SK-N-SH (cell line): ENCODE measurements at regions not wholly inside any gene's neighbourhood (a gene's known extent, or its start where the extent isn't known, plus 50 kb on each side); places are given as distances from the start of the nearest gene placed in this dataset.

ENCODE experiments used
- CTCF ChIA-PET: fragments of 300-600, 350-600 bp; formaldehyde crosslinking; extraction: SDS; loops from one replicate; lab custom pipeline; 2021; lab: Yijun Ruan, JAX
- POLR2A ChIA-PET: fragments of 350-600 bp; sonication (Branson Sonifier 250); formaldehyde crosslinking; extraction: SDS; loops from one replicate; lab custom pipeline; 2020; ENCODE audit warnings: antibody characterized with exemption, inconsistent platforms; lab: Yijun Ruan, JAX
- DNase-seq: peaks from one replicate; pipeline ENCODE4 v3.0.0; 2012
- H2AFZ ChIP-seq: fragments of 200-600 bp; sonication (generic); 2 replicates; pipeline ENCODE4 v1.8.1; 2016; ENCODE audit warnings: antibody characterized with exemption, mild to moderate bottlenecking, low read depth
- H3F3A ChIP-seq: fragments of 200-600 bp; sonication (generic); replicated peaks from 2 replicates; pipeline ENCODE3; 2016; ENCODE audit warnings: antibody characterized with exemption, mild to moderate bottlenecking; ENCODE audit not compliant: insufficient read depth
- H3K27ac ChIP-seq, 2 experiments: fragments of 200-500 bp in 1 of 2; fragments of 200-600 bp in 1 of 2; sonication (Bioruptor generic) in 1 of 2; sonication (generic), shearing (Covaris generic) in 1 of 2; 2 replicates each; pipeline versions ENCODE4 v1.5.1 to v1.6.1; 2014 to 2016; ENCODE audit warnings: low read depth in 2 of 2, inconsistent platforms in 1 of 2, low read length in 1 of 2, mild to moderate bottlenecking in 1 of 2, mixed read lengths in 1 of 2
- H3K27me3 ChIP-seq: fragments of 200-600 bp; sonication (generic), shearing (Covaris generic); 2 replicates; pipeline ENCODE4 v1.6.1; 2016; ENCODE audit warnings: mixed run types; ENCODE audit not compliant: insufficient read depth
- H3K36me3 ChIP-seq, 2 experiments: fragments of 200-500 bp in 1 of 2; fragments of 200-600 bp in 1 of 2; sonication (Bioruptor generic) in 1 of 2; sonication (generic) in 1 of 2; replicated peaks in 1 of 2; 2 replicates each; pipeline versions ENCODE3 to v1.5.1; 2014 to 2016; ENCODE audit warnings: low read length in 1 of 2, mild to moderate bottlenecking in 1 of 2; ENCODE audit not compliant: insufficient read depth in 2 of 2, control insufficient read depth in 1 of 2
- H3K4me1 ChIP-seq, 2 experiments: fragments of 200-500 bp in 1 of 2; fragments of 200-600 bp in 1 of 2; sonication (Bioruptor generic) in 1 of 2; sonication (generic), shearing (Covaris generic) in 1 of 2; 2 replicates each; pipeline versions ENCODE4 v1.5.1 to v1.6.1; 2014 to 2016; ENCODE audit warnings: low read depth in 1 of 2, low read length in 1 of 2, mixed run types in 1 of 2; ENCODE audit not compliant: insufficient read depth in 2 of 2, control insufficient read depth in 1 of 2
- H3K4me2 ChIP-seq: fragments of 200-600 bp; sonication (generic), shearing (Covaris generic); 2 replicates; pipeline ENCODE4 v1.6.1; 2017; ENCODE audit warnings: mixed run types
- H3K4me3 ChIP-seq, 2 experiments: fragments of 200-500 bp in 1 of 2; fragments of 200-600 bp in 1 of 2; sonication (Bioruptor generic) in 1 of 2; sonication (generic), shearing (Covaris generic) in 1 of 2; 2 replicates each; pipeline versions ENCODE4 v1.5.1 to v1.8.1; 2014 to 2016; ENCODE audit warnings: low read depth in 2 of 2, inconsistent platforms in 1 of 2, low read length in 1 of 2, mild to moderate bottlenecking in 1 of 2, mixed read lengths in 1 of 2, moderate library complexity in 1 of 2
- H3K79me2 ChIP-seq: fragments of 200-600 bp; sonication (generic); 2 replicates; pipeline ENCODE4 v1.8.1; 2017; ENCODE audit warnings: mild to moderate bottlenecking; ENCODE audit not compliant: insufficient read depth
- H3K9ac ChIP-seq: fragments of 200-600 bp; sonication (generic); 2 replicates; pipeline ENCODE4 v1.6.1; 2017; ENCODE audit warnings: mixed run types
- H3K9me2 ChIP-seq: fragments of 200-600 bp; sonication (generic); 2 replicates; pipeline ENCODE4 v1.6.1; 2017; ENCODE audit warnings: mixed run types
- H3K9me3 ChIP-seq: fragments of 200-600 bp; sonication (generic); 2 replicates; pipeline ENCODE4 v1.6.1; 2017; ENCODE audit warnings: mixed run types, mild to moderate bottlenecking, moderate library complexity
- H4K20me1 ChIP-seq: fragments of 200-600 bp; sonication (generic); 2 replicates; pipeline ENCODE4 v1.6.1; 2017; ENCODE audit warnings: mild to moderate bottlenecking, mixed run types; ENCODE audit not compliant: insufficient read depth
- CHD2 ChIP-seq: fragments of 150-350 bp; IDR thresholded peaks from 2 replicates; pipeline ENCODE4 v1.6.1; 2018; ENCODE audit warnings: low read length; ENCODE audit not compliant: partially characterized antibody
- ELF1 ChIP-seq: IDR thresholded peaks from 2 replicates; pipeline ENCODE4 v1.4.0; 2012
- EP300 ChIP-seq, 2 experiments: IDR thresholded peaks; 2 replicates each; pipeline versions ENCODE4 v1.4.0 to v1.6.1; 2012; ENCODE audit warnings: borderline replicate concordance in 1 of 2, low read depth in 1 of 2, low read length in 1 of 2
- FOSL2 ChIP-seq: IDR thresholded peaks from 2 replicates; pipeline ENCODE4 v1.4.0; 2012; ENCODE audit warnings: low read depth, mild to moderate bottlenecking, moderate library complexity, borderline replicate concordance
- FOXM1 ChIP-seq: IDR thresholded peaks from 2 replicates; pipeline ENCODE4 v1.4.0; 2012; ENCODE audit warnings: low read depth, mild to moderate bottlenecking
- GATA2 ChIP-seq: sonication (generic); formaldehyde crosslinking; IDR thresholded peaks from 2 replicates; pipeline ENCODE4 v1.5.0; 2020; ENCODE audit warnings: mild to moderate bottlenecking, missing genetic modification reagents
- IRF3 ChIP-seq: fragments of 150-350 bp; IDR thresholded peaks from 2 replicates; pipeline ENCODE4 v1.6.1; 2016; ENCODE audit warnings: mild to moderate bottlenecking, low read depth, low read length
- JUND ChIP-seq: IDR thresholded peaks from 2 replicates; pipeline ENCODE4 v1.4.0; 2012
- MEF2A ChIP-seq: IDR thresholded peaks from 2 replicates; pipeline ENCODE4 v1.4.0; 2012; ENCODE audit warnings: low read depth, borderline replicate concordance
- MXI1 ChIP-seq: IDR thresholded peaks from 2 replicates; pipeline ENCODE4 v1.6.1; 2012; ENCODE audit warnings: mild to moderate bottlenecking, low read depth, low read length, improper control_type of control experiment
- NFIC ChIP-seq: IDR thresholded peaks from 2 replicates; pipeline ENCODE4 v1.4.0; 2012; ENCODE audit warnings: borderline replicate concordance
- NRF1 ChIP-seq: IDR thresholded peaks from 2 replicates; pipeline ENCODE4 v1.6.1; 2012; ENCODE audit warnings: low read depth, mild to moderate bottlenecking, low read length
- PBX3 ChIP-seq: IDR thresholded peaks from 2 replicates; pipeline ENCODE4; 2012
- POLR2AphosphoS5 ChIP-seq: IDR thresholded peaks from 2 replicates; pipeline ENCODE4 v1.6.1; 2012; ENCODE audit warnings: low read depth, low read length
- RAD21 ChIP-seq: IDR thresholded peaks from 2 replicates; pipeline ENCODE4 v1.6.1; 2012; ENCODE audit warnings: mild to moderate bottlenecking, low read length
- RCOR1 ChIP-seq: fragments of 150-350 bp; IDR thresholded peaks from 2 replicates; pipeline ENCODE4 v1.6.1; 2017; ENCODE audit warnings: antibody characterized with exemption, low read length
- SMC3 ChIP-seq: IDR thresholded peaks from 2 replicates; pipeline ENCODE4 v1.6.1; 2012; ENCODE audit warnings: low read depth, low read length, improper control_type of control experiment
- TAF1 ChIP-seq: IDR thresholded peaks from 2 replicates; pipeline ENCODE4 v1.6.1; 2012; ENCODE audit warnings: low read depth, mild to moderate bottlenecking, low read length, moderate library complexity, borderline replicate concordance
- TCF12 ChIP-seq: IDR thresholded peaks from 2 replicates; pipeline ENCODE4 v1.4.0; 2012
- TEAD4 ChIP-seq: IDR thresholded peaks from 2 replicates; pipeline ENCODE4 v1.4.0; 2012; ENCODE audit warnings: mild to moderate bottlenecking, borderline replicate concordance; ENCODE audit not compliant: insufficient read depth
- USF1 ChIP-seq: IDR thresholded peaks from 2 replicates; pipeline ENCODE4 v1.4.0; 2012; ENCODE audit warnings: low read depth, borderline replicate concordance
- YY1 ChIP-seq: IDR thresholded peaks from 2 replicates; pipeline ENCODE4 v1.4.0; 2012; ENCODE audit warnings: low read depth, mild to moderate bottlenecking
- WGBS: methylation state at CpG from one replicate; pipeline ENCODE4 v1.1.6; 2017; ENCODE audit warnings: low lambda C conversion rate; 5-methylcytosine and 5-hydroxymethylcytosine counted together
- TF ChIP-seq, protein P1 (sequence below): IDR thresholded peaks from 2 replicates; pipeline ENCODE4 v1.4.0; 2012; ENCODE audit warnings: low read depth
- TF ChIP-seq, protein P2 (sequence below): IDR thresholded peaks from 2 replicates; pipeline ENCODE4 v1.4.0; 2012; ENCODE audit warnings: low read depth, borderline replicate concordance

DNA sequence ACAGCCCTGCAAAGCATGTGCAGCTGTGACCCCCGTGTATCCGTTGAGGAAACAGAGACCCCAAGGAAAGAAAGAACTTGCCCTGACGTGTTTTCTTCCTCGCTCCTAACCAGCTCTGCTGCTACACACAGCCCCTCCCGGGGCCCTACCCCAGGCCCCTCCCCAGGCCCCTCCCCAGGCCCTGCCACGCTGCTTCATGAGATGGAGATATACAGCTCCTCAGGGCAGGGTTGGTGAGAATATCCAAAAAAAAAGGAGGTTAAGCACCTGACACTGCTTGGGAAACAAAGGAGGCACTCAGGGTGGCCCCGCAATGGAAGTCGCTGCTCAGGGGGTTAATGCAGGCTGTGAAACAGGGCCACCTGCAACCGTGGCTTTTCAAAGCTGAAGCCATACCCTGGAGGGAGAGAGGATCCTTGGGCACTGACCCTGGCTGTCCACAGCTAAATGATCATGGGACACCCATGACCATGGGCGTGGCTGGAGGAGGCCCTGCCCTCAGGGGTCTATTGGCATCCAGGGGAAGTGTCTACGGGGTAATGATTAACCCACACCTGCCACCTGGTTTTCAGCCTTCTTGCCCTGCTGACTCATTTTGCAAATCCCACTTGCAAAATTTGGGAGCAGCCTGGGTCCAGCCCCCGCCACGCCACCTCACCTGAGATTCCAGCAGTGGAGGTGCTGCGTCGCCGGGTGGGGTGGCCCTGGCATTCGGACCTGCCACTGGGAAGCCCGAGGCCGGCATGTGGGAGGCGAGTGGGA is 112.1 kb upstream of the ANO1 start:
- Histone ChIP-seq H3K27me3 (no peaks in the 10 kb centered on the region), H3K4me1 (peaks cover 0 to 2% of the 10 kb centered on the region in 2 experiments; a peak in 1 of 4 replicates), H3K27ac (no peak overlapping the region), H3K36me3 (no peaks in the 10 kb centered on the region), H3K4me3 (no peak overlapping the region), H3K9me2 (no peaks in the 10 kb centered on the region), H3K9me3 (no peaks in the 10 kb centered on the region)
- no peak for DNase-seq
- TF ChIP-seq NRF1 (no peak), EP300 (IDR thresholded peaks at IDR 0.05; ENCODE audit: borderline replicate concordance in 1 of 2, low read depth in 1 of 2, low read length in 1 of 2) (no peak), PBX3 (no peak), JUND (no peak), TEAD4 (no peak), SMC3 (no peak), TAF1 (no peak), TCF12 (no peak), FOSL2 (no peak), NFIC (no peak), POLR2AphosphoS5 (no peak), GATA2 (no peak), CHD2 (no peak), IRF3 (no peak), MXI1 (no peak), RCOR1 (no peak), MEF2A (no peak)
- TF ChIP-seq, protein P1, sequence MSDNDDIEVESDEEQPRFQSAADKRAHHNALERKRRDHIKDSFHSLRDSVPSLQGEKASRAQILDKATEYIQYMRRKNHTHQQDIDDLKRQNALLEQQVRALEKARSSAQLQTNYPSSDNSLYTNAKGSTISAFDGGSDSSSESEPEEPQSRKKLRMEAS: no peak
- TF ChIP-seq, all 33 proteins: peak for 0
- 61% methylated on average over 19 of the region's 20 CpGs for WGBS
- Histone ChIP-seq H3K4me2 (no peak overlapping the region), H4K20me1 (no peaks in the 10 kb centered on the region), H3K9ac (no peak overlapping the region), H2AFZ (no peak overlapping the region), H3K79me2 (no peaks in the 10 kb centered on the region), H3F3A (no peaks in the 10 kb centered on the region)
- CTCF ChIA-PET: interaction anchor here (1.1 to 2.0 kb wide), 3 partner anchors 9 to 51 kb away, joined by 3 to 6 read pairs (median 5); no protein-coding TSS in a partner anchor
- POLR2A ChIA-PET: no interaction called here

- WGBS: 63% methylated on average over 3 of the region's 4 CpGs
- no peaks in the 10 kb centered on the region for H4K20me1 ChIP-seq
- no peaks in the 10 kb centered on the region for H3K36me3 ChIP-seq
- no peaks in the 10 kb centered on the region for H3K27me3 ChIP-seq
- H3K4me1 ChIP-seq: peaks cover 0 to 2% of the 10 kb centered on the region in 2 experiments; a peak in 1 of 4 replicates
- H3K27ac ChIP-seq: no peak overlapping the region
- POLR2A ChIA-PET: no interaction called here
- TF ChIP-seq CHD2: no peak
- no peak for TF ChIP-seq USF1
- no peak for TF ChIP-seq FOSL2
- TF ChIP-seq ELF1: no peak
- TF ChIP-seq POLR2AphosphoS5: no peak
- no peak for TF ChIP-seq FOXM1
- no peak for TF ChIP-seq NRF1
- no peak for TF ChIP-seq TAF1
- no peak for TF ChIP-seq RAD21
- TF ChIP-seq YY1: no peak
- TF ChIP-seq, protein P2, sequence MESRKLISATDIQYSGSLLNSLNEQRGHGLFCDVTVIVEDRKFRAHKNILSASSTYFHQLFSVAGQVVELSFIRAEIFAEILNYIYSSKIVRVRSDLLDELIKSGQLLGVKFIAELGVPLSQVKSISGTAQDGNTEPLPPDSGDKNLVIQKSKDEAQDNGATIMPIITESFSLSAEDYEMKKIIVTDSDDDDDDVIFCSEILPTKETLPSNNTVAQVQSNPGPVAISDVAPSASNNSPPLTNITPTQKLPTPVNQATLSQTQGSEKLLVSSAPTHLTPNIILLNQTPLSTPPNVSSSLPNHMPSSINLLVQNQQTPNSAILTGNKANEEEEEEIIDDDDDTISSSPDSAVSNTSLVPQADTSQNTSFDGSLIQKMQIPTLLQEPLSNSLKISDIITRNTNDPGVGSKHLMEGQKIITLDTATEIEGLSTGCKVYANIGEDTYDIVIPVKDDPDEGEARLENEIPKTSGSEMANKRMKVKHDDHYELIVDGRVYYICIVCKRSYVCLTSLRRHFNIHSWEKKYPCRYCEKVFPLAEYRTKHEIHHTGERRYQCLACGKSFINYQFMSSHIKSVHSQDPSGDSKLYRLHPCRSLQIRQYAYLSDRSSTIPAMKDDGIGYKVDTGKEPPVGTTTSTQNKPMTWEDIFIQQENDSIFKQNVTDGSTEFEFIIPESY: no peak
- no peak for TF ChIP-seq NFIC
- no peak for TF ChIP-seq GATA2
- TF ChIP-seq, all 33 proteins: peak for 0
- no peak for DNase-seq
- no peaks in the 10 kb centered on the region for H3K9me2 ChIP-seq
- no peaks in the 10 kb centered on the region for H3K9me3 ChIP-seq
- H3K4me3 ChIP-seq: no peak overlapping the region
- H3K9ac ChIP-seq: no peak overlapping the region
- CTCF ChIA-PET: interaction anchor here (1.1 to 2.0 kb wide), 3 partner anchors 10 to 51 kb away, joined by 3 to 6 read pairs (median 5); no protein-coding TSS in a partner anchor
- no peak overlapping the region for H3K4me2 ChIP-seq
- H3F3A ChIP-seq: no peaks in the 10 kb centered on the region
- no peak overlapping the region for H2AFZ ChIP-seq
- H3K79me2 ChIP-seq: no peaks in the 10 kb centered on the region
Observed at GRCh38 chr11:69966583-69966835, 111.6 kb upstream of the ANO1 start.
